ENCODE measurements at regions not wholly inside any gene's neighbourhood (a gene's known extent, or its start where the extent isn't known, plus 50 kb on each side); places are given as distances from the start of the nearest gene placed in this dataset.

DNA sequence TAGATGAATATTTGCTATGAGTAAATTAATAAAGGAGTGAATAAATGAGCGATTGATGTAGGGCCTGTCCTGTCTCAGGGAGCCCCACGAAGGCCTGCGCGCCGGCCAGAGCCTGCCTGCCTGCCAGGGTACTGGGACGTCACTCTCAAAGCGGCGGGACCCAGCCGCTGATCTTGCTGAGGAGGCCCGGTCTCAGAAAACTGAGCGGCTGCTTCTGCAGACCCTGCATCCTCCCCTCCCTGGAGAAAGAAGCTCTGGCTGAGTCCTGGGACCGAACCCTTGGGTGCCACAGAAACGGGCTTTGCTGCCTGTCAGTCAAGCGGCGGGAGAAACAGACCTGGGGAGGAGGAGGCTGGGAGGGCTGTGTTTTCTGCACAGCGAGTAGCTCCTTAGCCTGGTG is 91.6 kb upstream of the B3GAT1 start:
- H3K4me3 ChIP-seq, result no peak overlapping the region
- H3K36me3 ChIP-seq, result no peaks in the 10 kb centered on the region
- DNase-seq (no peak), ATAC-seq (no peak)
- H3K27ac ChIP-seq, result no peak overlapping the region
- TF ChIP-seq, protein P1, sequence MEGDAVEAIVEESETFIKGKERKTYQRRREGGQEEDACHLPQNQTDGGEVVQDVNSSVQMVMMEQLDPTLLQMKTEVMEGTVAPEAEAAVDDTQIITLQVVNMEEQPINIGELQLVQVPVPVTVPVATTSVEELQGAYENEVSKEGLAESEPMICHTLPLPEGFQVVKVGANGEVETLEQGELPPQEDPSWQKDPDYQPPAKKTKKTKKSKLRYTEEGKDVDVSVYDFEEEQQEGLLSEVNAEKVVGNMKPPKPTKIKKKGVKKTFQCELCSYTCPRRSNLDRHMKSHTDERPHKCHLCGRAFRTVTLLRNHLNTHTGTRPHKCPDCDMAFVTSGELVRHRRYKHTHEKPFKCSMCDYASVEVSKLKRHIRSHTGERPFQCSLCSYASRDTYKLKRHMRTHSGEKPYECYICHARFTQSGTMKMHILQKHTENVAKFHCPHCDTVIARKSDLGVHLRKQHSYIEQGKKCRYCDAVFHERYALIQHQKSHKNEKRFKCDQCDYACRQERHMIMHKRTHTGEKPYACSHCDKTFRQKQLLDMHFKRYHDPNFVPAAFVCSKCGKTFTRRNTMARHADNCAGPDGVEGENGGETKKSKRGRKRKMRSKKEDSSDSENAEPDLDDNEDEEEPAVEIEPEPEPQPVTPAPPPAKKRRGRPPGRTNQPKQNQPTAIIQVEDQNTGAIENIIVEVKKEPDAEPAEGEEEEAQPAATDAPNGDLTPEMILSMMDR (IDR thresholded peaks at IDR 0.05), result no peak
- intact Hi-C loops (cut with DNase I), result no loop called here
- H3K9me3 ChIP-seq, result no peaks in the 10 kb centered on the region
- peaks cover 0 to 55% (median 27%) of the 10 kb centered on the region in 7 donors for H3K27me3 ChIP-seq
- H3K4me1 ChIP-seq, result no peaks in the 10 kb centered on the region
- 88 to 89% methylated on average over 16 of the region's 16 CpGs for WGBS, 2 donors

DNA sequence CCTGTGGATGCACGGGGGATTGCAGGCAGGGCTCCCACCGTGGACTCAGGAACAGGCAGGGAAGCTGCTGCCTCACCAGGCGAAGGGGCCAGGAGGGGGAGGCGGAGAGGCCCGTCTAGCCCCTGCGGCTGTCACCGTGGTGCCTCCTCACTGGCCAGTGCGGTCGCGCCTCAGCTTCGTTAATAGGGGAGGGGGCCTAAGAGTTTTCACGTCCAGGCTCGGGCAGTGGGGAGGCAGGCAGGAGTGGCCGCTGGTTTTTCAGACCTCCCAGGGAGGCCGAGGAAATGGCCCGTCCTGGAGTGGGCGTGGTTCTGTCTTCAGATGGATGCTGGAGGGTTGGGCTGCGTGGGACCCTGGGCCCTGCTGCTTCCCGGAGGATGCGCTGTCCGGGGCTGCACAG is 91.1 kb upstream of the B3GAT1 start:
- no peak for DNase-seq
- Histone ChIP-seq H3K27me3 (peaks cover 0 to 60% (median 27%) of the 10 kb centered on the region in 7 donors), H3K4me3 (no peak overlapping the region), H3K27ac (no peak overlapping the region), H3K9me3 (no peaks in the 10 kb centered on the region), H3K36me3 (no peaks in the 10 kb centered on the region), H3K4me1 (no peaks in the 10 kb centered on the region)
- WGBS, 2 donors, result 36 to 40% methylated on average over 20 to 21 of the region's 21 CpGs
- ATAC-seq, result no peak
- intact Hi-C loops (cut with DNase I), result no loop called here
- TF ChIP-seq, protein P1 (IDR thresholded peaks at IDR 0.05), result no peak

DNA sequence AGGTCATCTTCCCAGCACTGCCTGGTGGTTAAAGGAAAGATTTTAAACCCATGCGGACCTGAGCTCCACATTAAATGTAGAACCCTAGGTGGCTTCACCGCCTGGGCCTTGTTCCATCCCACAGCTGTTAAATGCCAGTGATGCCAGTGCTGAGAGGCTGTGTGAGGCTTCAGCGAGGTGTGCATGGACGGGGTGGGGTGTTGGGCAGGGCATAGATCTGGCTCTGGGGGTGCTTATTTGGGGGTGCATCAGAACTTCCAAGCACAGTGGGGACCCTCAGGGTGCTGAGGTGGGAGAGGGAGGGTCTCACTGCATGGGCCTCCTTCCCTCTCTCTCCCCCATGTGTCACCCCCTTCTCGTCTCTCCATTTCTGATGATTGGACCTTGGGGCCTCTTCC is 90.1 kb upstream of the B3GAT1 start:
- Histone ChIP-seq H3K27me3 (peaks cover 0 to 67% (median 27%) of the 10 kb centered on the region in 7 donors), H3K9me3 (peaks cover 0 to 1% (median 0%) of the 10 kb centered on the region in 11 donors), H3K27ac (no peak overlapping the region), H3K4me3 (no peak overlapping the region), H3K36me3 (no peaks in the 10 kb centered on the region), H3K4me1 (no peaks in the 10 kb centered on the region)
- TF ChIP-seq, protein P1 (IDR thresholded peaks at IDR 0.05), result no peak
- DNase-seq (no peak), ATAC-seq (no peak)
- WGBS, 2 donors, result 78 to 84% methylated on average over 5 of the region's 5 CpGs
- intact Hi-C loops (cut with DNase I), result no loop called here

DNA sequence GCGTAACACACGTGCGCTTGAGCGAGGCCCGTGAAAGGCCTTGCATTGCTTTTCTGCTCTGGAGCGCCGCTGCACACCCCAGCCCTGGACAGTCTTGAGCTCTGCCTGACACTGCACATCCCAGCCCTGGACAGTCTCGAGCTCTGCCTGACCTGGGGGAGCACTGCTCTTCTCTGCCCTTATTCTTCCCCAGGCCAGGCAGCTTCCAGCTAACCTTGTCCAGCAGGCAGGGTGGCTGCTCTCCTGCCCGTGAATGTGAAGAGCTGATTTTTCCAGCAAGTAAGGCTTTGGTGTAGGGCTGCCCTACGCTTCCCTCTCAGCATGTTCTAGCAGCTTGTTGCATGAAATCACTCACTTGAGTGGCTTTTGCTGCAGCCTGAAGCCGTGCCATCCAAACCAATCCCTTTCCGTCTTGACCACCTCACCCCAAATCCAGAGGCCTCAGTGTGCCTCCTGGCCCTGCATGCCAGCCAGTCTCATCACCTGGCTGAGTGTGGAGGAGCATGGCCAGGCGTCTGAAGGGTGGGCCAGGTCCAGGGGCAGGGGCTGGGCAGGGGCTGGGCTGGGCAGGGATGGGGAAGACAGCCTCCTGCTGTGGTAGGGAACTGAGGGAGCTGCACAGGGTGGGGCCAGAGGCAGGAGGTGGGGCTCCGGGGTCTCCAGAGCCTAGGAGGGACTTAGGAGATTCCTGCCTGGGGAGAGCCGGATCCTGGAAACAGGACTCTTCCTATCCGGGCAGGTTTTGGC is 89.5 kb upstream of the B3GAT1 start:
- Histone ChIP-seq H3K9me3 (peaks cover 0 to 7% (median 0%) of the 10 kb centered on the region in 11 donors), H3K27ac (no peak overlapping the region), H3K4me3 (no peak overlapping the region), H3K27me3 (peaks cover 0 to 67% (median 27%) of the 10 kb centered on the region in 7 donors), H3K4me1 (no peaks in the 10 kb centered on the region), H3K36me3 (no peaks in the 10 kb centered on the region)
- DNase-seq, result no peak
- 75 to 76% methylated on average over 16 of the region's 16 CpGs for WGBS, 2 donors
- no peak for ATAC-seq
- TF ChIP-seq, protein P1 (IDR thresholded peaks at IDR 0.05), result no peak
- intact Hi-C loops (cut with DNase I), result no loop called here

Measured in heart right ventricle (tissue), 16 donors.